ENCODE measurements at regions not wholly inside any gene's neighbourhood (a gene's known extent, or its start where the extent isn't known, plus 50 kb on each side); places are given as distances from the start of the nearest gene placed in this dataset.

DNA sequence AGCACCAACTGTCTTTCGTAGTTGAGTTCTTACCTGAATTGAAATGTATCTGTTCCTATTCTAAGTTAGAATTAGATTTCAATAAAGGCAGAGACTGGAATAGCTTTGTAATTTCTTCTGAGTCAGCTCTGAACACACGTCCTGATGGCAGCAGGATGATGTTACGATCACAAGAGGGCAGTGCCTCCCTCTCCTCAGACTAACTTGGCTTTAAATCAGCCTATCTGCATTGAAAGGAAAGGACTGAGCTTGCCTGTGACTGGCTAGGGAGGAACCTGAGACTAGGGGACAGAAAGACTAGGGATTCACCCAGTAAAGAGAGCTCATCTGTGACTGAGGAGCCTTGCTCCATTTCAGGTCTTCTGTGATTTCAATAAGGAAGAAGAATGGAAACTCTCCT is 323.7 kb upstream of the OR4E1 start:
- no peak for TF ChIP-seq POLR2A (IDR thresholded peaks at IDR 0.05)
- TF ChIP-seq, protein P1, sequence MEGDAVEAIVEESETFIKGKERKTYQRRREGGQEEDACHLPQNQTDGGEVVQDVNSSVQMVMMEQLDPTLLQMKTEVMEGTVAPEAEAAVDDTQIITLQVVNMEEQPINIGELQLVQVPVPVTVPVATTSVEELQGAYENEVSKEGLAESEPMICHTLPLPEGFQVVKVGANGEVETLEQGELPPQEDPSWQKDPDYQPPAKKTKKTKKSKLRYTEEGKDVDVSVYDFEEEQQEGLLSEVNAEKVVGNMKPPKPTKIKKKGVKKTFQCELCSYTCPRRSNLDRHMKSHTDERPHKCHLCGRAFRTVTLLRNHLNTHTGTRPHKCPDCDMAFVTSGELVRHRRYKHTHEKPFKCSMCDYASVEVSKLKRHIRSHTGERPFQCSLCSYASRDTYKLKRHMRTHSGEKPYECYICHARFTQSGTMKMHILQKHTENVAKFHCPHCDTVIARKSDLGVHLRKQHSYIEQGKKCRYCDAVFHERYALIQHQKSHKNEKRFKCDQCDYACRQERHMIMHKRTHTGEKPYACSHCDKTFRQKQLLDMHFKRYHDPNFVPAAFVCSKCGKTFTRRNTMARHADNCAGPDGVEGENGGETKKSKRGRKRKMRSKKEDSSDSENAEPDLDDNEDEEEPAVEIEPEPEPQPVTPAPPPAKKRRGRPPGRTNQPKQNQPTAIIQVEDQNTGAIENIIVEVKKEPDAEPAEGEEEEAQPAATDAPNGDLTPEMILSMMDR (IDR thresholded peaks at IDR 0.05): peak in 1 of 6 experiments; percentile 26
